ENCODE measurements at regions not wholly inside any gene's neighbourhood (a gene's known extent, or its start where the extent isn't known, plus 50 kb on each side); places are given as distances from the start of the nearest gene placed in this dataset.

GRCh38 chr3:124540550-124541211 is 189.6 kb upstream of the UMPS start:
- H3K4me3 Mint-ChIP-seq: no peak overlapping the region
- no peaks in the 10 kb centered on the region for H3K27me3 Mint-ChIP-seq
- no peak for DNase-seq (ENCODE audit: extremely low spot score, unreplicated experiment)
- H3K27ac Mint-ChIP-seq: no peak overlapping the region
- H3K36me3 Mint-ChIP-seq: no peaks in the 10 kb centered on the region
- TF ChIP-seq CTCF (conservative IDR thresholded peaks at IDR 0.05): no peak
- H3K9me3 Mint-ChIP-seq: no peaks in the 10 kb centered on the region
- no peaks in the 10 kb centered on the region for H3K4me1 Mint-ChIP-seq (ENCODE audit: unreplicated experiment)

GRCh38 chr3:124542214-124542869 is 187.9 kb upstream of the UMPS start:
- H3K4me3 Mint-ChIP-seq: no peak overlapping the region
- H3K9me3 Mint-ChIP-seq: no peaks in the 10 kb centered on the region
- no peaks in the 10 kb centered on the region for H3K36me3 Mint-ChIP-seq
- no peaks in the 10 kb centered on the region for H3K27me3 Mint-ChIP-seq
- DNase-seq (ENCODE audit: extremely low spot score, unreplicated experiment): no peak
- H3K4me1 Mint-ChIP-seq (ENCODE audit: unreplicated experiment): no peaks in the 10 kb centered on the region
- no peak for TF ChIP-seq CTCF (conservative IDR thresholded peaks at IDR 0.05)
- H3K27ac Mint-ChIP-seq: no peak overlapping the region

- peaks cover 4% of the 10 kb centered on the region for H3K27me3 Mint-ChIP-seq
- H3K4me1 Mint-ChIP-seq (ENCODE audit: unreplicated experiment): no peaks in the 10 kb centered on the region
- H3K27ac Mint-ChIP-seq: no peak overlapping the region
- no peaks in the 10 kb centered on the region for H3K36me3 Mint-ChIP-seq
- no peaks in the 10 kb centered on the region for H3K9me3 Mint-ChIP-seq
- H3K4me3 Mint-ChIP-seq: no peak overlapping the region
- TF ChIP-seq CTCF (conservative IDR thresholded peaks at IDR 0.05): no peak
- no peak for DNase-seq (ENCODE audit: extremely low spot score, unreplicated experiment)
Measured at GRCh38 chr3:124545891-124546290, 184.4 kb upstream of the UMPS start.

- H3K9me3 Mint-ChIP-seq: no peaks in the 10 kb centered on the region
- H3K36me3 Mint-ChIP-seq: no peaks in the 10 kb centered on the region
- H3K4me1 Mint-ChIP-seq (ENCODE audit: unreplicated experiment): peaks cover 8% of the 10 kb centered on the region
- no peak overlapping the region for H3K27ac Mint-ChIP-seq
- peaks cover 4% of the 10 kb centered on the region for H3K27me3 Mint-ChIP-seq
- TF ChIP-seq CTCF (conservative IDR thresholded peaks at IDR 0.05): no peak
- DNase-seq (ENCODE audit: extremely low spot score, unreplicated experiment): no peak
- no peak overlapping the region for H3K4me3 Mint-ChIP-seq
Measured at GRCh38 chr3:124552224-124552623, 178.0 kb upstream of the UMPS start.

GRCh38 chr3:124553178-124553577 is 177.1 kb upstream of the UMPS start:
- no peak overlapping the region for H3K4me3 Mint-ChIP-seq
- peaks cover 4% of the 10 kb centered on the region for H3K27me3 Mint-ChIP-seq
- H3K36me3 Mint-ChIP-seq: no peaks in the 10 kb centered on the region
- H3K9me3 Mint-ChIP-seq: no peaks in the 10 kb centered on the region
- H3K27ac Mint-ChIP-seq: no peak overlapping the region
- peaks cover 16% of the 10 kb centered on the region for H3K4me1 Mint-ChIP-seq (ENCODE audit: unreplicated experiment)
- no peak for TF ChIP-seq CTCF (conservative IDR thresholded peaks at IDR 0.05)
- no peak for DNase-seq (ENCODE audit: extremely low spot score, unreplicated experiment)
